NCI-H446 (cell line): ENCODE measurements at regions not wholly inside any gene's neighbourhood (a gene's known extent, or its start where the extent isn't known, plus 50 kb on each side); places are given as distances from the start of the nearest gene placed in this dataset.

Source experiments
- DNase-seq, 2 experiments: peaks; one replicate each; lab custom pipeline; 2025; lab: John Stamatoyannopoulos, UW

- no peak for DNase-seq
These were observed 135.3 kb downstream of the RFC3 start for GRCh38 chr13:33953203-33953602.

- DNase-seq: no peak
These were observed 135.8 kb downstream of the RFC3 start for GRCh38 chr13:33953781-33954180.

GRCh38 chr13:33956346-33956745, 138.4 kb downstream of the RFC3 start:
- no peak for DNase-seq

GRCh38 chr13:33957497-33957905, 139.6 kb downstream of the RFC3 start:
- no peak for DNase-seq

GRCh38 chr13:33958964-33959363, 141.0 kb downstream of the RFC3 start:
- no peak for DNase-seq

GRCh38 chr13:33963134-33963533, 145.2 kb downstream of the RFC3 start:
- no peak for DNase-seq

GRCh38 chr13:33963895-33964294, 145.9 kb downstream of the RFC3 start:
- DNase-seq: no peak

- DNase-seq: no peak
These were observed 150.9 kb downstream of the RFC3 start for GRCh38 chr13:33968520-33969507.

- DNase-seq: no peak
These were observed 153.0 kb downstream of the RFC3 start for GRCh38 chr13:33970746-33971561.

- no peak for DNase-seq
These were observed 153.5 kb downstream of the RFC3 start for GRCh38 chr13:33971562-33971819.

- DNase-seq: no peak
These were observed 155.2 kb downstream of the RFC3 start for GRCh38 chr13:33973194-33973593.

GRCh38 chr13:33976965-33977364, 159.0 kb downstream of the RFC3 start:
- no peak for DNase-seq

GRCh38 chr13:33978653-33979052, 160.7 kb downstream of the RFC3 start:
- no peak for DNase-seq

GRCh38 chr13:33992881-33993336, 175.0 kb downstream of the RFC3 start:
- no peak for DNase-seq

GRCh38 chr13:33994198-33994597, 176.2 kb downstream of the RFC3 start:
- DNase-seq: no peak

- no peak for DNase-seq
These were observed 177.0 kb downstream of the RFC3 start for GRCh38 chr13:33994826-33995502.

GRCh38 chr13:33996636-33997035, 178.7 kb downstream of the RFC3 start:
- DNase-seq: no peak

- DNase-seq: no peak
These were observed 179.6 kb downstream of the RFC3 start for GRCh38 chr13:33997574-33997973.

- no peak for DNase-seq
These were observed 182.1 kb downstream of the RFC3 start for GRCh38 chr13:33999811-34000605.

GRCh38 chr13:34000955-34001354, 183.0 kb downstream of the RFC3 start:
- DNase-seq: no peak

GRCh38 chr13:34001389-34001788, 183.4 kb downstream of the RFC3 start:
- DNase-seq: no peak

- DNase-seq: no peak
These were observed 184.2 kb downstream of the RFC3 start for GRCh38 chr13:34002141-34002540.
